ENCODE measurements at regions not wholly inside any gene's neighbourhood (a gene's known extent, or its start where the extent isn't known, plus 50 kb on each side); places are given as distances from the start of the nearest gene placed in this dataset.
A peak's percentile ranks its signal among the peaks of the same experiment; 100 is the strongest.

DNA sequence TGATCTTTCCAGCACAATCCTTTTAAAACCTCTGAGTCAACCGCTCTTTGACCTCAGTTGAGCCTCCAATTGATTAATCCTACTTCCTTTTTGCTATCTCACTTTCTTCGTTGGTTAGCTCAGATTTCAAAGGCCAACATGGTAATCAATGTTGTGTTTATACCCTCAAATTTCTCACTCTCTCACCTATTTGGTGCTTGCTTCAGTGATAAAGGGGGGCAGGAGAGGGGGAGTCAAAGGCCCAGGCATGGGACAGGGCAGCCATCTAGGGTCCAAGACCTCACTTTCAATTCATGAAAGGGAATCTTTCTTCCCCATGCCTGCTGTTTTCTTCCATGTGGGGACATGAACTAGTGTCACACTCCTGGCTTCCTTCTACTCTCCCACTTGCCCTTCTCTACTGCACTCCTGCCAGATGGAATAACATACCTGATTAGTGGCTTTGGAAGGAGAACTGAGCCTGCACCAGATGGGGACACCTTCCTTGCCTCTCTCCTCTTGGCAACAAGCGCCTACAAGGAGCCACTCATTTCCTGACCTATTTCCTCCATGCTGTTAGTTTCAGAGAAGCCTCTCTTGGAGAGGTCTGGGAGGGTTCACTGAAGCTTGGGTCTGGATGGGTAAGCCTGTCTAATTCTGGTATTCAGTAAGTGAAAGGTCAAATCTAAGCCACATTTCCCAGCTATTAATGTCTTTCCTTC lies 73.3 kb upstream of the ARHGAP29 start (continued):
- TF ChIP-seq EP300 (IDR thresholded peaks at IDR 0.05; ENCODE audit: low read depth in 2 of 2, low read length in 2 of 2) = peak in 1 of 2 experiments; percentile 88; a peak in 2 of 4 replicates
- TF ChIP-seq EP300 (CRISPR knock-in tag; IDR thresholded peaks at IDR 0.05; ENCODE audit: borderline replicate concordance) = peak; percentile 64; the same call in 1 of the 2 replicates
- TF ChIP-seq IRF2 (CRISPR knock-in tag; IDR thresholded peaks at IDR 0.05) = 0 out of 2 replicates have a peak, but pooled peaks have one; percentile 21
- TF ChIP-seq MYPOP (CRISPR knock-in tag; IDR thresholded peaks at IDR 0.05) = no peak
- no peak for TF ChIP-seq EEA1 (CRISPR knock-in tag; IDR thresholded peaks at IDR 0.05; ENCODE audit: borderline replicate concordance)
- TF ChIP-seq SALL1 (CRISPR knock-in tag; IDR thresholded peaks at IDR 0.05) = peak; percentile 50
- TF ChIP-seq TEAD3 (CRISPR knock-in tag; optimal IDR thresholded peaks at IDR 0.05; ENCODE audit: borderline replicate concordance) = peak; percentile 26
- TF ChIP-seq ZNF335 (CRISPR knock-in tag; IDR thresholded peaks at IDR 0.05) = peak; percentile 76; the same call in 1 of the 2 replicates
- TF ChIP-seq, protein P1, sequence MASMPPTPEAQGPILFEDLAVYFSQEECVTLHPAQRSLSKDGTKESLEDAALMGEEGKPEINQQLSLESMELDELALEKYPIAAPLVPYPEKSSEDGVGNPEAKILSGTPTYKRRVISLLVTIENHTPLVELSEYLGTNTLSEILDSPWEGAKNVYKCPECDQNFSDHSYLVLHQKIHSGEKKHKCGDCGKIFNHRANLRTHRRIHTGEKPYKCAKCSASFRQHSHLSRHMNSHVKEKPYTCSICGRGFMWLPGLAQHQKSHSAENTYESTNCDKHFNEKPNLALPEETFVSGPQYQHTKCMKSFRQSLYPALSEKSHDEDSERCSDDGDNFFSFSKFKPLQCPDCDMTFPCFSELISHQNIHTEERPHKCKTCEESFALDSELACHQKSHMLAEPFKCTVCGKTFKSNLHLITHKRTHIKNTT (CRISPR knock-in tag; IDR thresholded peaks at IDR 0.05) = no peak
- peak; percentile 62; the same call in 1 of the 2 replicates for TF ChIP-seq ZNF317 (CRISPR knock-in tag; IDR thresholded peaks at IDR 0.05)
- peak; percentile 68; the same call in 1 of the 2 replicates for TF ChIP-seq FOXJ3 (CRISPR knock-in tag; IDR thresholded peaks at IDR 0.05; ENCODE audit: borderline replicate concordance)
- TF ChIP-seq, protein P2, sequence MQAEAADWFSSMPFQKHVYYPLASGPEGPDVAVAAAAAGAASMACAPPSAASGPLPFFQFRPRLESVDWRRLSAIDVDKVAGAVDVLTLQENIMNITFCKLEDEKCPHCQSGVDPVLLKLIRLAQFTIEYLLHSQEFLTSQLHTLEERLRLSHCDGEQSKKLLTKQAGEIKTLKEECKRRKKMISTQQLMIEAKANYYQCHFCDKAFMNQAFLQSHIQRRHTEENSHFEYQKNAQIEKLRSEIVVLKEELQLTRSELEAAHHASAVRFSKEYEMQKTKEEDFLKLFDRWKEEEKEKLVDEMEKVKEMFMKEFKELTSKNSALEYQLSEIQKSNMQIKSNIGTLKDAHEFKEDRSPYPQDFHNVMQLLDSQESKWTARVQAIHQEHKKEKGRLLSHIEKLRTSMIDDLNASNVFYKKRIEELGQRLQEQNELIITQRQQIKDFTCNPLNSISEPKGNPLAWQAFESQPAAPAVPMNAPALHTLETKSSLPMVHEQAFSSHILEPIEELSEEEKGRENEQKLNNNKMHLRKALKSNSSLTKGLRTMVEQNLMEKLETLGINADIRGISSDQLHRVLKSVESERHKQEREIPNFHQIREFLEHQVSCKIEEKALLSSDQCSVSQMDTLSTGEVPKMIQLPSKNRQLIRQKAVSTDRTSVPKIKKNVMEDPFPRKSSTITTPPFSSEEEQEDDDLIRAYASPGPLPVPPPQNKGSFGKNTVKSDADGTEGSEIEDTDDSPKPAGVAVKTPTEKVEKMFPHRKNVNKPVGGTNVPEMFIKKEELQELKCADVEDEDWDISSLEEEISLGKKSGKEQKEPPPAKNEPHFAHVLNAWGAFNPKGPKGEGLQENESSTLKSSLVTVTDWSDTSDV (CRISPR knock-in tag; IDR thresholded peaks at IDR 0.05) = no peak
- TF ChIP-seq ZNF614 (CRISPR knock-in tag; IDR thresholded peaks at IDR 0.05; ENCODE audit: borderline replicate concordance) = 0 out of 2 replicates have a peak, but pooled peaks have one; percentile 43
- TF ChIP-seq NFIC (IDR thresholded peaks at IDR 0.05; ENCODE audit: low read length) = 0 out of 2 replicates have a peak, but pooled peaks have one; percentile 73
- TF ChIP-seq DNMT1 (CRISPR knock-in tag; IDR thresholded peaks at IDR 0.05) = 0 out of 2 replicates have a peak, but pooled peaks have one; percentile 38
- no peak for TF ChIP-seq SOX6 (IDR thresholded peaks at IDR 0.05)
- peak; percentile 85 for TF ChIP-seq SOX6 (CRISPR knock-in tag; IDR thresholded peaks at IDR 0.05)
- TF ChIP-seq, protein P3, sequence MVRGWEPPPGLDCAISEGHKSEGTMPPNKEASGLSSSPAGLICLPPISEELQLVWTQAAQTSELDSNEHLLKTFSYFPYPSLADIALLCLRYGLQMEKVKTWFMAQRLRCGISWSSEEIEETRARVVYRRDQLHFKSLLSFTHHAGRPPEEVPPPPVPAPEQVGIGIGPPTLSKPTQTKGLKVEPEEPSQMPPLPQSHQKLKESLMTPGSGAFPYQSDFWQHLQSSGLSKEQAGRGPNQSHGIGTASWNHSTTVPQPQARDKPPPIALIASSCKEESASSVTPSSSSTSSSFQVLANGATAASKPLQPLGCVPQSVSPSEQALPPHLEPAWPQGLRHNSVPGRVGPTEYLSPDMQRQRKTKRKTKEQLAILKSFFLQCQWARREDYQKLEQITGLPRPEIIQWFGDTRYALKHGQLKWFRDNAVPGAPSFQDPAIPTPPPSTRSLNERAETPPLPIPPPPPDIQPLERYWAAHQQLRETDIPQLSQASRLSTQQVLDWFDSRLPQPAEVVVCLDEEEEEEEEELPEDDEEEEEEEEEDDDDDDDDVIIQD (CRISPR knock-in tag; IDR thresholded peaks at IDR 0.05; ENCODE audit: low read depth) = peak; percentile 63; the same call in 1 of the 2 replicates
- no peak for TF ChIP-seq CAMTA2 (CRISPR knock-in tag; IDR thresholded peaks at IDR 0.05; ENCODE audit: borderline replicate concordance)
- TF ChIP-seq, protein P4, sequence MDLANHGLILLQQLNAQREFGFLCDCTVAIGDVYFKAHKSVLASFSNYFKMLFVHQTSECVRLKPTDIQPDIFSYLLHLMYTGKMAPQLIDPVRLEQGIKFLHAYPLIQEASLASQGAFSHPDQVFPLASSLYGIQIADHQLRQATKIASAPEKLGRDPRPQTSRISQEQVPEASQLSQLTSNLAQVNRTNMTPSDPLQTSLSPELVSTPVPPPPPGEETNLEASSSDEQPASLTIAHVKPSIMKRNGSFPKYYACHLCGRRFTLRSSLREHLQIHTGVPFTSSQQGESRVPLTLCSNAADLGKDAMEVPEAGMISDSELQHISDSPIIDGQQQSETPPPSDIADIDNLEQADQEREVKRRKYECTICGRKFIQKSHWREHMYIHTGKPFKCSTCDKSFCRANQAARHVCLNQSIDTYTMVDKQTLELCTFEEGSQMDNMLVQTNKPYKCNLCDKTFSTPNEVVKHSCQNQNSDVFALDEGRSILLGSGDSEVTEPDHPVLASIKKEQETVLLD (CRISPR knock-in tag; IDR thresholded peaks at IDR 0.05; ENCODE audit: low read depth) = no peak
- peak; percentile 73 for TF ChIP-seq POGZ (CRISPR knock-in tag; IDR thresholded peaks at IDR 0.05)
- TF ChIP-seq ZNF468 (CRISPR knock-in tag; IDR thresholded peaks at IDR 0.05) = no peak
- TF ChIP-seq GATA4 (IDR thresholded peaks at IDR 0.05; ENCODE audit: borderline replicate concordance, low read depth) = 0 out of 2 replicates have a peak, but pooled peaks have one; percentile 61

All from HepG2 (cell line).